Mammary epithelial cell (primary cell): ENCODE measurements at regions not wholly inside any gene's neighbourhood (a gene's known extent, or its start where the extent isn't known, plus 50 kb on each side); places are given as distances from the start of the nearest gene placed in this dataset.

Experiments used
- EZH2 ChIP-seq: IDR thresholded peaks from 2 replicates; pipeline ENCODE4 v1.6.1; 2012; ENCODE audit warnings: low read length, inconsistent platforms, borderline replicate concordance
- TF ChIP-seq, protein P1 (sequence below), 2 donors: IDR thresholded peaks in 1 of 2; conservative IDR thresholded peaks in 1 of 2; 2 replicates each; pipeline ENCODE4 v1.5.1; 2011 to 2012; ENCODE audit warnings: inconsistent platforms in 2 of 2, low read length in 2 of 2, mild to moderate bottlenecking in 2 of 2, control low read depth in 1 of 2, low read depth in 1 of 2; ENCODE audit not compliant: insufficient read depth in 1 of 2; ENCODE audit errors: extremely low read depth in 1 of 2

- TF ChIP-seq, protein P1, sequence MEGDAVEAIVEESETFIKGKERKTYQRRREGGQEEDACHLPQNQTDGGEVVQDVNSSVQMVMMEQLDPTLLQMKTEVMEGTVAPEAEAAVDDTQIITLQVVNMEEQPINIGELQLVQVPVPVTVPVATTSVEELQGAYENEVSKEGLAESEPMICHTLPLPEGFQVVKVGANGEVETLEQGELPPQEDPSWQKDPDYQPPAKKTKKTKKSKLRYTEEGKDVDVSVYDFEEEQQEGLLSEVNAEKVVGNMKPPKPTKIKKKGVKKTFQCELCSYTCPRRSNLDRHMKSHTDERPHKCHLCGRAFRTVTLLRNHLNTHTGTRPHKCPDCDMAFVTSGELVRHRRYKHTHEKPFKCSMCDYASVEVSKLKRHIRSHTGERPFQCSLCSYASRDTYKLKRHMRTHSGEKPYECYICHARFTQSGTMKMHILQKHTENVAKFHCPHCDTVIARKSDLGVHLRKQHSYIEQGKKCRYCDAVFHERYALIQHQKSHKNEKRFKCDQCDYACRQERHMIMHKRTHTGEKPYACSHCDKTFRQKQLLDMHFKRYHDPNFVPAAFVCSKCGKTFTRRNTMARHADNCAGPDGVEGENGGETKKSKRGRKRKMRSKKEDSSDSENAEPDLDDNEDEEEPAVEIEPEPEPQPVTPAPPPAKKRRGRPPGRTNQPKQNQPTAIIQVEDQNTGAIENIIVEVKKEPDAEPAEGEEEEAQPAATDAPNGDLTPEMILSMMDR (conservative IDR thresholded peaks at IDR 0.05 in 1 of 2, IDR thresholded peaks at IDR 0.05 in 1 of 2; ENCODE audit: extremely low read depth in 1 of 2, insufficient read depth in 1 of 2, low read depth in 1 of 2, low read length in 2 of 2): no peak
- no peak for TF ChIP-seq EZH2
Observed at GRCh38 chr4:1523033-1523432, 116.8 kb upstream of the NKX1-1 start.
